Right lung (tissue), 2 donors: ENCODE measurements at regions not wholly inside any gene's neighbourhood (a gene's known extent, or its start where the extent isn't known, plus 50 kb on each side); places are given as distances from the start of the nearest gene placed in this dataset.
A peak's percentile ranks its signal among the peaks of the same experiment; 100 is the strongest.
"Not testable (repeated sequence)": the region's sequence is repeated elsewhere in the genome, so short reads cannot be mapped to it uniquely, and the experiment has no call there.

Source experiments
- DNase-seq, 2 donors: peaks; one replicate each; pipeline ENCODE4 v3.0.0-alpha.2; 2013

- peak; percentile 55 to 73 for DNase-seq
Observed at GRCh38 chr12:59149995-59150642, 229.8 kb upstream of the LRIG3 start.

DNA sequence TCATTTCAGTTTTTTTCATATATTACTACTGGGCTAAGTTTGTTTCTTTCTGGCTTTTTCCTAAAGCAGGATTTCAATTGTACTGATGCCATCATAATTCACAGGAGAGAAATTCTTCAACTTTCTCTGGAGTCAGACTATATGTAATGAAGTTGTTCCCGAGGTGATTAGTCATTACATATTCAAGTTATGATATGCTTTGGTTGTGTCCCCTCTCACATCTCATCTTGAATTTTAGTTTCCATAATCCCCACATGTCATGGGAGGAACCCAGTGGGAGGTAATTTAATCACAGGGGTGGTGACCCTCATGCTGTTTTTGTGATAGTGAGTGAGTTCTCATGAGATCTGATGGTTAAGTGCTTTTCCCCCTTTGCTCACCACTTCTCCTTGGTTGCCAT lies 227.5 kb upstream of the LRIG3 start:
- DNase-seq: no peak

DNA sequence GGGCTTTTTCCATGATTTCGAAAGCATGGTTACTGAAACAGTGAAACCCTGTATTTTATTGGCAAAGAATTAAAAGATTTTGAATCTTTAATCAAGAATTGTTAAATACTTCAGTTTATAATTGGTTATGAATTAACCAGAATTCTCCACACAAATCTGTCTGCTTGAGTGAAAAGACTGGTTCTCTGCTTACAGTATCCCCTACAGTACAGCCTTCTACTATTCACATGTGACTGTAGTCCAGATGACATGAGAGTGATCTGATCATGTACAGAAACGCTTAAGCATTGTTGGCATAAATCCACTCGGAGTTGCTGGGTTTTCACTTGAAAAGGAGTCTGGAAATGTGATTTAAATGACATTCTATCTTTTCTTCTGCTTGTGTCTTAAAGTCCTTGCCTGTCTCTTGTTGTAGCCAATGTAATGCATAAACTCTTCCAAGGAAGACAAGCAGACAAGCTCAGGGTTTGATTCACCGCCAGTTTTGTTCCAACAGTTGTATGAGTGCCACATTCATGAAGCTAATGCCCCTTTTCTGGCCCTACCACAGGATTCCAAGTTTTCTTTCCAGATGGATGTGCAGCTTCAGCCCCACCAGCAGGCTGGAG lies 222.0 kb upstream of the LRIG3 start:
- peak; percentile 32 to 38 for DNase-seq

DNA sequence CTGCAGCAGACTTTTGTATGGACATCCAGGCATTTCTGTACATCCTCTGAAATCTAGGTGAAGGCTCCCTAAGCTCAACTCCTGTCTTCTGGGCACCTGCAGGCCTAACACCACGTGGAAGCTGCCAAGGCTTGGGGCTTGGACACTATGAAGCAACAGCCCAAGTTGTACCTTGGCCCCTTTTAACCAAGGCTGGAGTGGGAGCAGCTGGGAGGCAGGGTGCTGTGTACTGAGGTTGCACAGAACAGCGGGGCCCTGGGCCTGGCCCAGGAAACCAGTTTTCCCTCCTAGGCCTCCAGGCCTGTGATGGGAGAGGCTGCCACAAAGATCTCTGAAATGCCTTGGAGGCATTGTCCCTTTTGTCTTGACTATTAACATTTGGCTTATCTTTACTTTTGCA lies 214.4 kb upstream of the LRIG3 start:
- DNase-seq: no peak

- no peak for DNase-seq
Observed at GRCh38 chr12:59131462-59131861, 211.2 kb upstream of the LRIG3 start.

- no peak for DNase-seq
Observed at GRCh38 chr12:59122784-59123183, 202.5 kb upstream of the LRIG3 start.

- DNase-seq: no peak
Observed at GRCh38 chr12:59121451-59121850, 201.1 kb upstream of the LRIG3 start.

DNA sequence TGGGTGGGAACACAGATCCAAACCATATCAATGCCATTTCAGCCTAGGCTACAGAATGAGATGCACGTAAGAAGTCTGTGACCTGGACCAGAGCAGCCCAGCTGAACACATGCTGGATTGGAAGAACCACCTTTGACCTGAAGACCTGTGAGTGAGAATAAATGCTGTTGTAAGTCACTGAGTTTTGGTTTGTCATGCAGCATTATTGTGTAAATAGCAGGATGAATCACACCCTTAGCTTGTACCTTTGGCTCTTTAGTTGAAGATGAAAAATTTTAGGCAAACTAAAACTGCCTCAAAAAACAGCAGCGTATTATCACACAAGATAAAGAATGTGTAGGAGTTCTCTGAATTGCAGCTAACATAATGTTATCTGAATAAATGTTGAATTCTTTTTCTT lies 199.4 kb upstream of the LRIG3 start:
- DNase-seq: no peak

DNA sequence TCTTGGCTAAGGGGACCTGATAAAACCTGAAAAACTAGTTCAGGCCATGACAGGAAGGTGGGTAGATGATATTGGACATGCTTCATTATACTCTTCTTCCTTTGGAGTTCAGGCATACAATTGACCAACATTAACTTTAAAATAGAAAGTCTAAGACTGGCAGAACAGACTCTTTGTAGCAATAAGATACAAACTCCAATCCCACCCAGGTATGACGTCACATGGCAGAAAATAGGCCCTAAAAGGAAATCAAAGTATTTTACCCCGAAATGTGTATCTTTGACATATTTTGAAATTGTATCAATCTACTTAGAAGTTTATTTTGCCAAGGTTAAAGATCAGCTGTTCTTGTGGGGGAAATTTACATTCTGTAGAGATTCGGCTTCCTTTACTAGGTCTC lies 198.1 kb upstream of the LRIG3 start:
- no peak for DNase-seq

- no peak for DNase-seq
Observed at GRCh38 chr12:59115995-59116394, 195.7 kb upstream of the LRIG3 start.

GRCh38 chr12:59115526-59115925 lies 195.2 kb upstream of the LRIG3 start:
- no peak for DNase-seq

DNA sequence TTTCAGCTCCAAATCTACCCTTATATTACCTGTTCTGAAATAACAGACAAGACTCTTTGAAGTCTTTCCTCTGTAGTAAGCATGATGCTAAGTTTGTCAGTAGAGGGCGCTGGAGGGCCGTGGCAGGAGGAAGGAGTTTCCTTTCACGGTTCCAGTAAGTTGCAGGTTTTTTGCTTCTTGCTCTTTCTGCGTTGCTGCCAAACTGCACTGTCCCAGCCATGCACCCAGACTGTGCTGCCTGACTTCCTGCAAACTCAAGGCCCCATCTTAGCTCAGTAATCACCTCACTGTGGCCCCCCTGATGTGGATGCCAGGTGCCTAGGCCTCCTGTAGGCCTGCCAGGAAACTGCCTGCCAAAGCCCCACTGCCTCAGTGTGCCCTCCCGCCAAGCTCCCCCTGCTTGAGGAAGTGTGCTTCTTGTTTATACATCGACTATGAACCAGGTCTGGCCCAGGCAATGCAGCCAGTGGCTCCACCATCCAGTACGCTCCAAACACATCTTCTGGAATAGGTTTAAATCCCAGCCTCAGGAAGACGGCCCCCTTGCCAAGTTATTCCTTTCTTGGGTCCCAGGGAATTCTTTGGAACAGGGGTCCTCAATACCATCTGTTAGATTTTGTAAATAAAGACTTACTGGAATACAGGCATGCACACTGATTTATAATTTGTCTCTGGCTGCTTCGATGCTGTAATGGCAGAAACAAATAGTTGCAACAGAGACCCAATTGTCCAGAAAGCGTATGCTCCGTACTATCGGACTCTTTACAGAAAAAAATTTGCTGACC lies 193.7 kb upstream of the LRIG3 start:
- peak; percentile 64 to 73 for DNase-seq

GRCh38 chr12:59111851-59112250 lies 191.5 kb upstream of the LRIG3 start:
- no peak for DNase-seq

DNA sequence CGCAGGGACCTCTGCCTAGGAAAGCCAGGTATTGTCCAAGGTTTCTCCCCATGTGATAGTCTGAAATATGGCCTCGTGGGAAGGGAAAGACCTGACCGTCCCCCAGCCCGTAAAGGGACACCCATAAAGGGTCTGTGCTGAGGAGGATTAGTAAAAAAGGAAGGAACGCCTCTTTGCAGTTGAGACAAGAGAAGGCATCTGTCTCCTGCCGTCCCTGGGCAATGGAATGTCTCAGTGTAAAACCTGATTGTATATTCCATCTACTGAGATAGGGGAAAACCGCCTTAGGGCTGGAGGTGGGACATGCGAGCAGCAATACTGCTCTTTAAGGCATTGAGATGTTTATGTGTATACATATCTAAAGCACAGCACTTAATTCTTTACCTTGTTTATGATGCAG lies 188.2 kb upstream of the LRIG3 start:
- not testable (repeated sequence) for DNase-seq

DNA sequence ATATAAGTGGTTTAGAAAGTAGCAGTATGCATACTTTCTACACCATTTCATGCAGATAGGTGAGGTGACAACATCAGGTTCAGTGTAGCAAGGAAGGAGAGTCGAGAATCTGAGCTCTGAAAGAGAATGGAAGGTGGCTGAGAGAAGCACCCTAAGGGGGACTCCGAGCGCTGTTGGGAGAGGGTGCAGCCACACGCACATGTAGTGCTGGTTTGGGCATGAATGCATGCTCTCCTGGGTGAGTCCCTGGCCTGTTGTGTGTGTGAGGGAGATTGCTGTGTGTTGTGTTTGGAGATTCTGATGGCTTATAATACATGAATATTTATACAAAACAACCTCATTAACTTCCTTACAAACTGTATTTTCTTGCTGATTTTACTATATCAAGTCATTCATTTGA lies 180.3 kb upstream of the LRIG3 start:
- no peak for DNase-seq

- no peak for DNase-seq
Observed at GRCh38 chr12:59097876-59098275, 177.6 kb upstream of the LRIG3 start.

- no peak for DNase-seq
Observed at GRCh38 chr12:59096246-59096645, 175.9 kb upstream of the LRIG3 start.

- no peak for DNase-seq
Observed at GRCh38 chr12:59093073-59093772, 172.9 kb upstream of the LRIG3 start.

DNA sequence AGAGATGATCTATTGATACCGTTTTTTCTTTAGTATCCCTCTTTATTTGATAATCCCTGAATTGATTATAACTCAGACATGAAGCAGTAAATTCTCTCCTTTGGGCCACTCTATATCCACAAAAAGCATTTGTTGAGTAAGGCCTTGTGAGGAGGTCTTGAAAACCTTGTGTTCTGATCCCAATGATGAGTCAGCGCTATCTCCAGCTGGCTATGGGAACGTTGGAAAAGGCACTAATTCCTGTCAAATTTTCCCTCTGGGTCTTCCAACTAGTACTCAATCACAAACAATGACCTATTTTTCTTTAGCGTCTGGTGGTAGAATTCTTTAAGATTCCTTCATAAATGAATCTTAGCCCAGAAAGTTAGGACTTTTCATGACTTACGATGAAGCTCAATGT lies 168.4 kb upstream of the LRIG3 start:
- no peak for DNase-seq

DNA sequence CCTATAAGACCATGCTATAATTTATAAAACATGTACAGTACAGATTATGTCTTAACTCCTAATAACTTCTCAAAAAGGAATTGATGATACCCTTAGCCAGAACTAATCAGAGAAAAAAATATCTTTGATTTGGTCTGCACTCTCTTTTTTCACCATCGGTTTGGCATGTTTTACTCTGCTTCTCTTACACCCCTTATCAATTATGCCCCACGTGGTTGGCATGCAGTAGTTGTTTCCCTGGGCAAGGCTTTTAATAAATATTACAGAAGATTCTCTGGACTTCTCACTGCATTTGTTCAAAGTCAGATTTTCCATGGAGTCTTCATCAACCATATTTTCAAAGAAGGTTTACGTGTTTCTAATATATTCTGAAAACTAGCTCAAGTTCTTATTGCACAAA lies 167.4 kb upstream of the LRIG3 start:
- no peak for DNase-seq

- DNase-seq: no peak
Observed at GRCh38 chr12:59087077-59087673, 166.9 kb upstream of the LRIG3 start.

DNA sequence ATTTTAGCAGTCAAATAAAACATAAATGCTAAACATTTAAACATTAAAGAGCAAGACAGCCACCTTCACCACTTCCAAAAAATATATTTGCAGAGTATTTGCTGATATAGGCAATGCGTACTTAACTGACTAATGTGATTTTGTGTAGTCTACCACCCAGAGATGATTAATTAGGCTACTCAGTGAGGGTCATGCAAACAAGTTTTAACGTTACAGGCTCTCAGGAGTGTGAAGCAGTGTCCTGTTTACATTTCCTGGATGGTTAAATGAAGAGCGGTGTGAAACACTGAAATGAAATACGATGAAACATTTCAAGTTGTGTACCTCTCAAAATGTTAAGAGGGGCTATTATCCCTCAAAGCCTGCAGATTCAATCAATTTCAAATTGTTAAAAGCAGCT lies 165.8 kb upstream of the LRIG3 start:
- no peak for DNase-seq
